GM12872 (cell line): ENCODE measurements at regions not wholly inside any gene's neighbourhood (a gene's known extent, or its start where the extent isn't known, plus 50 kb on each side); places are given as distances from the start of the nearest gene placed in this dataset.

Source experiments
- CTCF ChIP-seq: IDR thresholded peaks from 3 replicates; pipeline ENCODE4 v1.5.1; 2011; ENCODE audit warnings: low read depth, mild to moderate bottlenecking, low read length, moderate library complexity; ENCODE audit not compliant: insufficient read depth

- TF ChIP-seq CTCF, result no peak
Measured at GRCh38 chr15:56868170-56868569, 50.3 kb upstream of the TCF12 start.

GRCh38 chr15:56866803-56867202 is 51.6 kb upstream of the TCF12 start:
- no peak for TF ChIP-seq CTCF

- TF ChIP-seq CTCF, result no peak
Measured at GRCh38 chr15:56857828-56858227, 60.6 kb upstream of the TCF12 start.

GRCh38 chr15:56856934-56857333 is 61.5 kb upstream of the TCF12 start:
- no peak for TF ChIP-seq CTCF

- TF ChIP-seq CTCF, result no peak
Measured at GRCh38 chr15:56844892-56845291, 73.6 kb upstream of the TCF12 start.

- no peak for TF ChIP-seq CTCF
Measured at GRCh38 chr15:56844471-56844870, 74.0 kb upstream of the TCF12 start.

GRCh38 chr15:56839641-56840040 is 78.8 kb upstream of the TCF12 start:
- no peak for TF ChIP-seq CTCF

- no peak for TF ChIP-seq CTCF
Measured at GRCh38 chr15:56839099-56839498, 79.3 kb upstream of the TCF12 start.
